ENCODE measurements at regions not wholly inside any gene's neighbourhood (a gene's known extent, or its start where the extent isn't known, plus 50 kb on each side); places are given as distances from the start of the nearest gene placed in this dataset.

GRCh38 chr2:217142649-217143266 is 282.9 kb upstream of the TNP1 start:
- TF ChIP-seq CTCF (conservative IDR thresholded peaks at IDR 0.05; ENCODE audit: low read depth, low read length) (peak; percentile 71), EZH2 (IDR thresholded peaks at IDR 0.05; ENCODE audit: borderline replicate concordance, low read depth, low read length, poor library complexity, severe bottlenecking) (no peak)
